Colonic mucosa (tissue), 4 donors: ENCODE measurements at regions not wholly inside any gene's neighbourhood (a gene's known extent, or its start where the extent isn't known, plus 50 kb on each side); places are given as distances from the start of the nearest gene placed in this dataset.

Source experiments
- DNase-seq: peaks from one replicate; pipeline ENCODE4 v3.0.0-alpha.2; 2020
- H3K27ac ChIP-seq: fragments of 200-600 bp; one replicate; pipeline ENCODE4 v1.8.0; 2021
- H3K27me3 ChIP-seq: fragments of 200-600 bp; one replicate; pipeline ENCODE4 v1.8.0; 2021
- H3K36me3 ChIP-seq: fragments of 200-600 bp; one replicate; pipeline ENCODE4 v1.8.0; 2021
- H3K4me1 ChIP-seq: fragments of 200-600 bp; one replicate; pipeline ENCODE4 v1.8.0; 2021; ENCODE audit warnings: mild to moderate bottlenecking
- H3K4me3 ChIP-seq: fragments of 200-600 bp; one replicate; pipeline ENCODE4 v1.8.0; 2021
- H3K9ac ChIP-seq, 2 donors: one replicate each; pipeline ENCODE4 v1.7.0; 2013; ENCODE audit warnings: control low read depth in 2 of 2, low read depth in 2 of 2, low read length in 2 of 2
- H3K9me3 ChIP-seq: fragments of 200-600 bp; one replicate; pipeline ENCODE4 v1.8.0; 2021
- CTCF ChIP-seq: fragments of 200-600 bp; IDR thresholded peaks from one replicate; pipeline ENCODE4 v1.8.0; 2022; ENCODE audit warnings: antibody characterized with exemption, mild to moderate bottlenecking
- intact Hi-C: fragments of 100-400 bp; cut with DNase I; formaldehyde crosslinking; loops from one replicate; pipeline ENCODE4 v1.14.1; 2022
- donor health status: healthy.
- donor health status: DM: no; HTN: no; CAD: no.
- donor health status: DM: no; HTN: no; CAD: no.

- Histone ChIP-seq H3K4me3 (no peak overlapping the region), H3K36me3 (no peaks in the 10 kb centered on the region), H3K27ac (no peak overlapping the region), H3K27me3 (no peaks in the 10 kb centered on the region), H3K4me1 (no peaks in the 10 kb centered on the region), H3K9me3 (no peaks in the 10 kb centered on the region), H3K9ac (no peak overlapping the region)
- no peak for TF ChIP-seq CTCF
- intact Hi-C loops, result no loop called here
- DNase-seq, result no peak
These were observed 109.0 kb downstream of the ACAA2 start for GRCh38 chr18:49704334-49704733.

- no peak overlapping the region for H3K27ac ChIP-seq
- no peak overlapping the region for H3K9ac ChIP-seq
- no peaks in the 10 kb centered on the region for H3K4me1 ChIP-seq
- no peaks in the 10 kb centered on the region for H3K36me3 ChIP-seq
- intact Hi-C loops, result no loop called here
- H3K4me3 ChIP-seq, result no peak overlapping the region
- no peak for TF ChIP-seq CTCF
- H3K27me3 ChIP-seq, result no peaks in the 10 kb centered on the region
- DNase-seq, result no peak
- no peaks in the 10 kb centered on the region for H3K9me3 ChIP-seq
These were observed 112.1 kb downstream of the ACAA2 start for GRCh38 chr18:49701190-49701589.

GRCh38 chr18:49699303-49699702 is 114.0 kb downstream of the ACAA2 start:
- TF ChIP-seq CTCF, result no peak
- intact Hi-C loops, result no loop called here
- Histone ChIP-seq H3K27me3 (no peaks in the 10 kb centered on the region), H3K4me1 (no peaks in the 10 kb centered on the region), H3K4me3 (no peak overlapping the region), H3K36me3 (no peaks in the 10 kb centered on the region), H3K9me3 (no peaks in the 10 kb centered on the region), H3K9ac (no peak overlapping the region), H3K27ac (no peak overlapping the region)
- DNase-seq, result no peak

- Histone ChIP-seq H3K4me1 (no peaks in the 10 kb centered on the region), H3K9ac (no peak overlapping the region), H3K9me3 (no peaks in the 10 kb centered on the region), H3K4me3 (no peak overlapping the region), H3K36me3 (no peaks in the 10 kb centered on the region), H3K27ac (no peak overlapping the region), H3K27me3 (no peaks in the 10 kb centered on the region)
- no peak for TF ChIP-seq CTCF
- intact Hi-C loops, result no loop called here
- DNase-seq, result no peak
These were observed 114.8 kb downstream of the ACAA2 start for GRCh38 chr18:49698525-49699025.

GRCh38 chr18:49697757-49698524 is 115.4 kb downstream of the ACAA2 start:
- H3K36me3 ChIP-seq, result no peaks in the 10 kb centered on the region

More at GRCh38 chr18:49697757-49698524, 115.4 kb downstream of the ACAA2 start:
- no peak for TF ChIP-seq CTCF
- Histone ChIP-seq H3K4me1 (no peaks in the 10 kb centered on the region), H3K4me3 (no peak overlapping the region), H3K9me3 (no peaks in the 10 kb centered on the region), H3K27ac (no peak overlapping the region), H3K27me3 (no peaks in the 10 kb centered on the region), H3K9ac (no peak overlapping the region)
- DNase-seq, result no peak
- intact Hi-C loops, result no loop called here
